ENCODE measurements at regions not wholly inside any gene's neighbourhood (a gene's known extent, or its start where the extent isn't known, plus 50 kb on each side); places are given as distances from the start of the nearest gene placed in this dataset.
A peak's percentile ranks its signal among the peaks of the same experiment; 100 is the strongest.
"Not testable (repeated sequence)": the region's sequence is repeated elsewhere in the genome, so short reads cannot be mapped to it uniquely, and the experiment has no call there.

GRCh38 chr3:186456731-186457191 lies 87.4 kb downstream of the CRYGS start:
- intact Hi-C loops (cut with micrococcal nuclease), result no loop called here
- no peak for ATAC-seq
- no peak for DNase-seq

GRCh38 chr3:186454881-186455703 lies 89.1 kb downstream of the CRYGS start:
- no peak for ATAC-seq
- DNase-seq, result no peak
- intact Hi-C loops (cut with micrococcal nuclease), result no loop called here

DNA sequence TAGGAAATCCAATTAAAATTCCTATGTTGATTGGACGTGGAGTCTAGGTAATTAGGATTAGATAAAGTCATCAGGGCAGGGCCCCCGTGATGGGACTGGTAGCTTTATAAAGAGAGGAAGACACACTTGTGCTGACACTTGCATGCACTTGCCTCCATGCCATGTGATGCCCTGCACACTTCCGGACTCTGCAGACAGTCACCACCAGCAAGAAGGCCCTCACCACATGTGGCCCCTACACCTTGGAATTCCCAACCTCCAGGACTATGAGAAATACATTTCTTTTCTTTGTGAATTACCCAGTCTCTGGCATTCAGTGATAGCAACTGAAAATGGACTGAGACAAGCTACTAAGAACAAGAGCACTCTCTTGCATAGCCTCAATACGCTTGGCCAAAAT lies 90.6 kb downstream of the CRYGS start:
- ATAC-seq, result no peak
- no peak for DNase-seq
- intact Hi-C loops (cut with micrococcal nuclease), result no loop called here

- intact Hi-C loops (cut with micrococcal nuclease), result no loop called here
- ATAC-seq, result no peak
- no peak for DNase-seq
These were observed 90.5 kb upstream of the DGKG start for GRCh38 chr3:186452517-186452916.

- no peak for DNase-seq
- no peak for ATAC-seq
- intact Hi-C loops (cut with micrococcal nuclease), result no loop called here
These were observed 89.3 kb upstream of the DGKG start for GRCh38 chr3:186451371-186451770.

DNA sequence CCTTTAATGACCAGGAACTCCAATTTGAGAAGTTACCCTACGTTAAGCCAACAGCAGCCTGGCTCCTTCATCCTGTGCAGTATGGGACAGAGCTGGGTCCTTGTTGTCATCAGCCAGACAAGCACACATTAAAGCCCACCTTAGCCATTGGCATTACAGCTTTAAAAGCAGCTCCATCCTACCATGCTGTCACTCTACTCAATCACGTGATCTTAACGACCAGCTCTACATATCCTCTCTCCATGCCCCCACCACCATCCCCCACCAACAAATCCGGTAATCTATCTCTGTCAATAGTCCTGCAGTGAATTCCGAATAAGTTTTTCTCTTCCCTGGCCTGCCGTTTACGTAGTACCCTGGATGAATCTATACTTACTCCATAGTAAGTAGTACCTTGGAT lies 82.9 kb upstream of the DGKG start:
- intact Hi-C loops (cut with micrococcal nuclease), result no loop called here
- DNase-seq, result no peak
- no peak for ATAC-seq

DNA sequence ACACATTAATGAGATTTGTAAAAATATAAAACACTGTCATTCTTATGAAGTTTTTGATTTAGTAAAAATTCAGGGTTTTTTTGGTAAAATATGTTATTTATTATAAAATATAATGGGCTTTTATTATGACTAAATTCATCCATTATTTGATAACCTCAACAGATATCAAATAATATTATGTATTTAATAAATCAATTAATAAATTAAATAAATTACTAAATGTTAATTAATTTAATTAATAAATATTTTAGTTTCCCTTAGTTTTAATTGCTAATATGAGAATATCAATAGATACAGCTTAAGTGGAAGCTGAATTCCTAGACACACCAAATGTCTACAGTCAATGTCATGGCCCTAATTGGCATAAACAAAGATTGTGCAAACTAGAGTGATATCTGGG lies 82.3 kb upstream of the DGKG start:
- DNase-seq (no peak), ATAC-seq (no peak)
- intact Hi-C loops (cut with micrococcal nuclease), result no loop called here

GRCh38 chr3:186442979-186443378 lies 80.9 kb upstream of the DGKG start:
- ATAC-seq; intact Hi-C loops (cut with micrococcal nuclease); DNase-seq: not testable (repeated sequence)

GRCh38 chr3:186442162-186442561 lies 80.1 kb upstream of the DGKG start:
- DNase-seq, result peak; percentile 60
- intact Hi-C loops (cut with micrococcal nuclease), result no loop called here
- peak; percentile 89 for ATAC-seq

GRCh38 chr3:186440891-186441290 lies 78.9 kb upstream of the DGKG start:
- intact Hi-C loops (cut with micrococcal nuclease), result no loop called here
- peak; percentile 89 for ATAC-seq
- no peak for DNase-seq

GRCh38 chr3:186439725-186440124 lies 77.7 kb upstream of the DGKG start:
- ATAC-seq (no peak), DNase-seq (no peak)
- intact Hi-C loops (cut with micrococcal nuclease), result no loop called here

GRCh38 chr3:186435332-186435731 lies 73.3 kb upstream of the DGKG start:
- ATAC-seq; DNase-seq; intact Hi-C loops (cut with micrococcal nuclease): not testable (repeated sequence)

DNA sequence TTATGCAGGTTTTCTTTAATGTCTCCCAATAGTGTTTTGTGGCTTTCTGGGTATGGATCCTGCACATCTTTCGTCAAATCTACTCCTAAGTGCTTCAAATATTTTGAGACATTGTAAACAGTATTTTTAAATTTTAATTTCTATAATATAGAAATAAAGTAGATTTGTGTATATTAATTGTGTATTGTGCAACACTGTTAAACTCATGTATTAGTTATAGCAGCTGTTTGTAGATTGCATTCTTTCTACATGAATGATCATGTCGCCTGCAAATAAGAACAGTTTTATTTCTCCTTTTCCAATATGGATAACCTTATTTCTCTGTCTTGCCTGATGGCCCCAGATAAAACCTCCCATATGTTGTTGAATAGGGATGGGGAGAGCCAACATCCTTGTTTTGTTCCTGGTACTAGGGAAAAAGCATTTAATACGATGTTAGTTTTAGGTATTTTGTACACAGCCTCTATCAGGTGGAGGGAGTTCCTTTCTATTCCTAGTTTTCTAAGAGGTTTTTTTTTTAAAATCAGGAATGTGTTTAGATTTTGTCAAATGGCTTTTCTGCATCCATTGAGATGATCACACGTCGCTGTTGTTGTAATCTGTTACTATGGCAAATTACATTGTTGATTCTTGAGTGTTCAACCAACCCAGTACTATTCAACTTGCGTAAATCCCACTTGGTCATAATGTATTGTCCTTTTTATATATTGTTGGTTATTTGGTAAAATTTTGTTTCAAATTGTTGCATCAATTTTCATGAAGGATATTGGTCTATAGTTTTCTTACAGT lies 71.1 kb upstream of the DGKG start:
- DNase-seq (no peak), ATAC-seq (no peak)
- intact Hi-C loops (cut with micrococcal nuclease), result no loop called here

- no peak for ATAC-seq
- intact Hi-C loops (cut with micrococcal nuclease), result no loop called here
- DNase-seq, result no peak
These were observed 70.2 kb upstream of the DGKG start for GRCh38 chr3:186432189-186432588.

DNA sequence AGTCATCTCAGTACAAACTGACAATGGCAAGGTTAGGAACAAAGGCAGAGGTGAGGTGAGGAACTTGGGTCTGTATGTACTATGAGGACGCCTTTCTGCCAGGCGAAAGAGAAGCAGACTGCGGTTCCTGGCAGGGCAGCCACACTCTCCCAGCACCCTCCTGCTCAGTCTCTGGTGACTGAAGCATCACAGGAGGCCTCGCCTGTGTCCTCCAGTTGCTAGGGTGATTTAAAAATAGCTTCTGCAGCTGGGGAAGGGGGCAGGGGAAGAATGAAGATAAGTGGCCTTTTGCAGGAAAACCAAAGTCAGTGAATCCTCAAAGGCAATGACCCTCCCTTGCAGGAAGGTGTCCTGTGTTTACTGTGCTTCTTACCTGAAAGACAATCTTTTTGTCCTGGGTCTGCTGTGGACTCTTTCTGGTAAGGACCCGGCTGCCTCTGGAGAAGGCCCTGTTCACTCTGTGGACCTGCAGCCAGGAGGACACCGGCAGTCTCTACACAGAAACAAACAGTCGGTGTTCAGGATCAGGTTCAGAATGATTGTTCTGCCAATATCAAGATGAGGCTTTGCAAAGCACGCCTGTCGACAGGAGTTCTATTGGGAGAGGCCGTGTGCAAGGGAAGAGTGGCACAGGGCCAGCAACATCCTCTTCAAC lies 65.7 kb upstream of the DGKG start:
- DNase-seq (peak; percentile 59), ATAC-seq (peak; percentile 95)
- intact Hi-C loops (cut with micrococcal nuclease), result no loop called here

DNA sequence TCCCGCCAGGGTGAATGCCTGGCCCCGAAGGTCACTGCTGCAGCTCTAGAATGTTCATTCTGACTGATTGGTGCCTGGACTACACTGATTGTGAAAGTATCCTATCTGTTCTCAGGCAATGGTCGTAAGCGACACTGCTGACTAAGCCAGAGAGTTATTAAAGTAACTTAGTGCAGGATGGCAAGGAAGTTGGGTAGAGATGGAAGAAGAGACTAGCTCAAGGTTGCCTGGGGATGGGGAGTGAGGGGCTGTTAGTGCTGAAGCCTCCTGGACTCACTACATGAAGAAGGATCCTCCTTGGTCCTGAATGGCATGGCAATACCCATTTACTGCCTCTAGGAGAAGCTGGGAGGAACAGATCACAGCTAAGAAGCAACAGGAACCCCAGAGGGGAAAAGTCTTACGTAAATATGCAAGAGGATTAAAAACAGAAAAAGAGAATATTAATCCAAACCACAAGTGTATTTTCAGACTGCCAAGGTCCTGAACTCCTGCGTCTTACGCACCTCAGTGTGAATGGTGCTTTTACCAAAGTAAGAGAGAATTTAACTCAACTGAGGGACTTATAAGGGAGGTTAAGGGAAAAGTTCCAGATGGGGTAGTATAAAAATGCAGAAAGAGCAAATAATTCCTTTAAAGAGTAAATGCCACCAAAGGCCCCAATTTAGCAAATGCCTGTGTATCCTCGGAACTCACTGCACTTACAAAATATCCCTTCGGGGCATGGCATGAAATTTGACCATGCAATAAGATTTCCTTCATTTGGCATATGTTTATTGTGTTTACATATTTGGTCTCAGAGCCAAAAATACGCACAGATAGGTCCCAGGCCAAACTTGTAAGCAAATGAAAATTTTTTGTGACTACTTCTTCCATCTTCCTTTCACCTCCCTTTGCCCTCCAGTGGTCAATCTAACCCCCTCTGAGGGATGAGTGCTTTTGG lies 64.0 kb upstream of the DGKG start:
- DNase-seq, result no peak
- intact Hi-C loops (cut with micrococcal nuclease), result no loop called here
- peak; percentile 52 for ATAC-seq

- intact Hi-C loops (cut with micrococcal nuclease), result no loop called here
- DNase-seq (no peak), ATAC-seq (no peak)
These were observed 59.9 kb upstream of the DGKG start for GRCh38 chr3:186421946-186422345.

DNA sequence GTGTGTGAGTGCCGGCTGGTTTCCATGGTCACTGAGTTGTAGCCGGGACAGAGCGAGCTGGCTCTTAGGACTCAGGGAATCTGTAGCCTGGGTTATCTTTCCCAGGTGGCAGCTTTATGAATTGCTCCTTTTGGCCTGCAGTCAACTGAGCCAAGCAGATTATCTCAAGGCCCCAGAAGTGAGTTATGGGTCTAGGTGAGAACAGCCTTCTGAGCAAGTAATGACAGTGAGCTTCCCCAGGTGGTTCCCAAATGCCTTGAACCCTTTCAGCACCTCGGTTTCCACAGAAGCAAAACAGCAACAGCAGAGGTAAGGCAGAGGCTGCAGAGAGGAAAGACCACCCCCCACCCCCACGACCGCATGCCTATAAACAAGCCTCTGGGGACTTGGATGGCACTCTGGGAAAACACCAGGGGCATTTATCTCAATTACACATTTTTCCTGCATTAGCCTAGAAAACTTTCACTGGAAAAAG lies 56.7 kb upstream of the DGKG start:
- ATAC-seq (peak; percentile 4), DNase-seq (no peak)
- intact Hi-C loops (cut with micrococcal nuclease), result no loop called here

DNA sequence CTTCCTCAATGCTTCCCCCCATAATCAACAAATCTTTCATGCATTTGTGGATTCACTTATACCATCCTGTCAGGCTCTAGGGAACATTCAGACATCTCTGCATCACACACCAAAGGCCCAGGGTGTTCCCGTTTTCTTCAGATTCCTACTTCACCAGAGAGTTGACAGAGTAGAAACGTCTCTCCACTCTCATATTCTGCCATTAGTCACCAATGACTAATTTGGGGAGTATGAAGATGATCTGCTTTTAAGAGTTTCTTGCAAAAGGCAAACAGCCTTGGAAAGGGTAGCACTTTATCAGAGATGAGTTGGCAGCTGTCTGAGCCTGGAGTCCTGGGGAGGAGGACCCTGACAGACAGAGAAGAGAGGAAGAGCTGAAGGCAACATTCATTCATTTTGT lies 55.8 kb upstream of the DGKG start:
- no peak for DNase-seq

More for the DNA sequence above, 55.8 kb upstream of the DGKG start:
- no peak for ATAC-seq
- intact Hi-C loops (cut with micrococcal nuclease), result no loop called here
